ENCODE measurements at regions not wholly inside any gene's neighbourhood (a gene's known extent, or its start where the extent isn't known, plus 50 kb on each side); places are given as distances from the start of the nearest gene placed in this dataset.

DNA sequence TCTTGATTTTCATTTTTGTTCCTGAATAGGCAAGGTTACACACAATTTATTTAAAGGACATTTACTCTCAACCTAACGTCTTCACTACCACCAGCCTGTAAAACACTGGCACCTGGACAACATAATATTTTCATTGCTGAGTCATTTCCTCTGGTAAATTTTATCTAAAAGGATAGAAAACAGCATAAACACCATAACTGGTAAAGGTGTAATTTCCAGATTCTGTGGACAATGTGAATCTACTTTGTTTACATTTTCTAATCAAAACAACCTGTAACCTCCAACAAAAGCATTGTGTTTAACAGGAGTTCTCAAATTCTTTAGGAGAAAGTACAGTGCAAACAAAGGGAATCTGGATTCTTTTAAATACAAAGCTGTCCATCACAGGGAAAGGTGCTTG is 472.0 kb upstream of the AKR1E2 start:
- no peak overlapping the region for H2AFZ ChIP-seq (ENCODE audit: low read depth, low read length)
- POLR2A ChIA-PET, result no interaction called here
- WGBS (ENCODE audit: insufficient coverage, low coverage, missing lambda C conversion rate), result 0% methylated on average over 1 of the region's 1 CpG
- H3K79me2 ChIP-seq (ENCODE audit: control insufficient read depth, insufficient read depth, low read length), result no peaks in the 10 kb centered on the region
- CTCF ChIA-PET (ENCODE audit: low intra/inter-chr PET ratio), result no interaction called here
- no peaks in the 10 kb centered on the region for H3K9me3 ChIP-seq (replicated peaks; ENCODE audit: control insufficient read depth, insufficient read depth, low read depth, low read length)
- no peaks in the 10 kb centered on the region for H3K9me1 ChIP-seq (ENCODE audit: control insufficient read depth, insufficient read depth, low read length)
- H3K4me2 ChIP-seq (ENCODE audit: insufficient read depth, low read length), result no peak overlapping the region
- ATAC-seq (no peak), DNase-seq (ENCODE audit: extremely low read depth in 1 of 4, low spot score in 3 of 4) (no peak), FAIRE-seq (no peak)
- intact Hi-C loops (cut with micrococcal nuclease) (no loop called here), in situ Hi-C loops (cut with MboI) (no loop called here)
- no peaks in the 10 kb centered on the region for H3K27me3 ChIP-seq (ENCODE audit: control insufficient read depth in 2 of 2, insufficient read depth in 2 of 2, low read length in 2 of 2)
- H3K4me1 ChIP-seq (replicated peaks in 1 of 2; ENCODE audit: control insufficient read depth in 2 of 2, insufficient read depth in 2 of 2, low read length in 2 of 2), result no peaks in the 10 kb centered on the region
- no peak overlapping the region for H3K27ac ChIP-seq (ENCODE audit: extremely low read depth, low read depth, low read length)
- no peak overlapping the region for H3K9ac ChIP-seq (ENCODE audit: insufficient read depth in 1 of 2, low read depth in 2 of 2, low read length in 2 of 2)
- no peak overlapping the region for H3K4me3 ChIP-seq
- no TSS peak for BruUV-seq (replicated peaks)
- no peaks in the 10 kb centered on the region for H3K36me3 ChIP-seq (ENCODE audit: control insufficient read depth, insufficient read depth, low read length)
- no peaks in the 10 kb centered on the region for H4K20me1 ChIP-seq (replicated peaks; ENCODE audit: control insufficient read depth, insufficient read depth, low read length)
- no peak for TF ChIP-seq POLR3G (IDR thresholded peaks at IDR 0.05; ENCODE audit: extremely low read depth, insufficient read length, insufficient replicate concordance)
- no peak for TF ChIP-seq CBX8 (IDR thresholded peaks at IDR 0.05; ENCODE audit: borderline replicate concordance, extremely low read depth, low read depth, low read length, poor library complexity, severe bottlenecking)
- no peak for TF ChIP-seq RBM34 (IDR thresholded peaks at IDR 0.05; ENCODE audit: borderline replicate concordance, insufficient read depth, low read length)
- TF ChIP-seq, protein P1, sequence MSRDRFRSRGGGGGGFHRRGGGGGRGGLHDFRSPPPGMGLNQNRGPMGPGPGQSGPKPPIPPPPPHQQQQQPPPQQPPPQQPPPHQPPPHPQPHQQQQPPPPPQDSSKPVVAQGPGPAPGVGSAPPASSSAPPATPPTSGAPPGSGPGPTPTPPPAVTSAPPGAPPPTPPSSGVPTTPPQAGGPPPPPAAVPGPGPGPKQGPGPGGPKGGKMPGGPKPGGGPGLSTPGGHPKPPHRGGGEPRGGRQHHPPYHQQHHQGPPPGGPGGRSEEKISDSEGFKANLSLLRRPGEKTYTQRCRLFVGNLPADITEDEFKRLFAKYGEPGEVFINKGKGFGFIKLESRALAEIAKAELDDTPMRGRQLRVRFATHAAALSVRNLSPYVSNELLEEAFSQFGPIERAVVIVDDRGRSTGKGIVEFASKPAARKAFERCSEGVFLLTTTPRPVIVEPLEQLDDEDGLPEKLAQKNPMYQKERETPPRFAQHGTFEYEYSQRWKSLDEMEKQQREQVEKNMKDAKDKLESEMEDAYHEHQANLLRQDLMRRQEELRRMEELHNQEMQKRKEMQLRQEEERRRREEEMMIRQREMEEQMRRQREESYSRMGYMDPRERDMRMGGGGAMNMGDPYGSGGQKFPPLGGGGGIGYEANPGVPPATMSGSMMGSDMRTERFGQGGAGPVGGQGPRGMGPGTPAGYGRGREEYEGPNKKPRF (IDR thresholded peaks at IDR 0.05; ENCODE audit: low read depth, low read length), result no peak
- no peak for TF ChIP-seq THAP12 (CRISPR knock-in tag; IDR thresholded peaks at IDR 0.05)
- TF ChIP-seq SMAD1 (IDR thresholded peaks at IDR 0.05; ENCODE audit: low read depth, low read length, partially characterized antibody), result no peak
- no peak for TF ChIP-seq XRCC3 (IDR thresholded peaks at IDR 0.05)
- TF ChIP-seq NR3C1 (CRISPR knock-in tag; IDR thresholded peaks at IDR 0.05), result no peak
- TF ChIP-seq MEF2A (IDR thresholded peaks at IDR 0.05; ENCODE audit: control insufficient read depth, low read depth, low read length), result no peak
- no peak for TF ChIP-seq KLF10 (CRISPR knock-in tag; IDR thresholded peaks at IDR 0.05)
- no peak for TF ChIP-seq NUFIP1 (IDR thresholded peaks at IDR 0.05; ENCODE audit: partially characterized antibody)
- no peak for TF ChIP-seq THAP7 (CRISPR knock-in tag; IDR thresholded peaks at IDR 0.05)
- TF ChIP-seq NCOA6 (IDR thresholded peaks at IDR 0.05), result no peak
- no peak for TF ChIP-seq ADNP (tag; IDR thresholded peaks at IDR 0.05)
- no peak for TF ChIP-seq ZNF165 (CRISPR knock-in tag; IDR thresholded peaks at IDR 0.05; ENCODE audit: borderline replicate concordance)
- TF ChIP-seq HDAC8 (tag; IDR thresholded peaks at IDR 0.05), result no peak
- TF ChIP-seq, protein P2, sequence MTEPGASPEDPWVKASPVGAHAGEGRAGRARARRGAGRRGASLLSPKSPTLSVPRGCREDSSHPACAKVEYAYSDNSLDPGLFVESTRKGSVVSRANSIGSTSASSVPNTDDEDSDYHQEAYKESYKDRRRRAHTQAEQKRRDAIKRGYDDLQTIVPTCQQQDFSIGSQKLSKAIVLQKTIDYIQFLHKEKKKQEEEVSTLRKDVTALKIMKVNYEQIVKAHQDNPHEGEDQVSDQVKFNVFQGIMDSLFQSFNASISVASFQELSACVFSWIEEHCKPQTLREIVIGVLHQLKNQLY (CRISPR knock-in tag; conservative IDR thresholded peaks at IDR 0.05), result no peak
- no peak for TF ChIP-seq ZBTB8A (IDR thresholded peaks at IDR 0.05; ENCODE audit: partially characterized antibody)
- no peak for TF ChIP-seq ZNF133 (CRISPR knock-in tag; IDR thresholded peaks at IDR 0.05)

All from K562 (cell line).